GM19467 (cell line): ENCODE measurements at regions not wholly inside any gene's neighbourhood (a gene's known extent, or its start where the extent isn't known, plus 50 kb on each side); places are given as distances from the start of the nearest gene placed in this dataset.

Source experiments
- ATAC-seq: cut with Tn5 transposase; IDR thresholded peaks from one replicate; pipeline ENCODE4 v1.9.1; 2021; ENCODE audit warnings: mild to moderate bottlenecking, moderate library complexity; ENCODE audit not compliant: unreplicated experiment

DNA sequence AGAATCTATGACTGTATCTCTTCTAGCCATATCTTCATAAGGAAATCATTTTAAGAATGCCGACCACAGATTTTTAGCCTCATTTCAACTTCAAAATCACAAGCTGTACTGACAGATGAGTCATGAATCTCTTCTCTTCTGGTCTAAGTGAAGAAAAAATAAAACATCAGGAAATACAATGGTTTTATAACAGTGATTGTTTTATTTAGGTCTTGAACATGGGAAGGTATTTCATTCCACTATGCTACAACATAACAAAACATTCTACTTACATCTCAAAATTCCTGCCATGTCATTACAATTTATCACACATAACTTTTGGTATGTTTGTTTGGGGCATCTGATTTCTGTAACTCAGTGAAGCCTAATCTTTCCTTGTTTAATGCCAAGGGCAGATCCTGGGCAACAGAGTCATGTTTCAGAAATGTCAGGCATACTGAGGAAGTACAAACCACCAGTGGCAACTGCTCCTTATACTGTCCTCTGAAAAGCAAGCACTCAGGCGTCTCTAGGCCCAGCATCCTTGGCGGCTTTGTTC, 325.0 kb downstream of the PDHA2 start:
- ATAC-seq = no peak

DNA sequence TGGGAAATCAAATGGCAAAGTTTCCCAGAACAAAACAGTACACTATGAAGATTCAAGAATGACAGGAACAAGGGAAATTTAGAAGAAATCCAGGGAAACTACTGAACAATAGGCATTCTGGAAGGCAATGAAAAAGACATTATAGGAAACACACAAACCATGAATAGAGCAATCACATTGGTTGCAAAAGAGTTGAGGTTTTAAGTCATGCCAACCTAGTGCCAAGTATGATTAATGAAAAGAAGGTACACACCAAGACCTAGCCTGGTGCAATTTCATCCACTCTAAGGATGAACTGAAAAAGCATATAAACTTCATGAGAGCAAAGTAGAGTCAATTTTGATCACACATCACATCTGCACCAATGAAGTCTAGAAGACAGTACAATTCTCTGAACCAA, 326.9 kb downstream of the PDHA2 start:
- no peak for ATAC-seq

DNA sequence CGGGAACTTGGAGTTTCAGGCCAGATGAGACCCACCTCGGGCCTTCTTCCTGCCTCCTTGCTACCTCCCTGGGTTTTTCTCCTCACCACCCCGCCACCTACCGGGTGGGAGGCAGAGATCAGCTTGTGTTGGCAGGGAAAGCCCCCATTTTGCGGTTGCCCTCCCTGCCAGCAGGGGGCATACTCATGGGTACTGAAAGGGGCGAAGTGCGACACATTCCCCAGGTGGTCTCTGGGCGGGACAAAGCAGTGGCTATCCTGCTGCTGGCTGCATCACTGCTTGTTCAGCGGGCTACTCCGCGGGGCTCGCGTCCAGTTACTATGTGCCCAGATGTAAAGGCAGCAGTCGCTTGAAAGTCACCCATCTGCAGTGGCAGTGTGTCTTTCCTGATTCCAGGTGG, 330.3 kb downstream of the PDHA2 start:
- ATAC-seq = no peak

DNA sequence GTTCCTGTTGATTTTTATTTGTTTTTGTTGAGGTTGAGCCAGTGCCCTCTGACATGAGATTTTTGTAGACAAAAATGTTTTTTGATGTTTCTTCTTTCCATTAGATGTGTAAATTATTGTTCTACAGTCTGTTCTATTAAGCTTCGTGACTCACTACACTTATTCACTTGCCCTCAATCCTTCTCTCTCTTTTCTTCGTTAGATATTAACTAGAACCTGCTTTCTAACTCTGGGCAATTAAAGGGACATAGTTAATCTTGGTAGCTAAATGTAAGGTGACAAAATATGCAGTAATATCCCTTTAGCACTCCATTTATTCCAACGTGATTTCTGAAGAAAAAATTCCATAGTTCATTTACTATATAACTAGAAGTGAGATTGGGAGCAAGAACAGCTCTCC, 333.9 kb downstream of the PDHA2 start:
- no peak for ATAC-seq

DNA sequence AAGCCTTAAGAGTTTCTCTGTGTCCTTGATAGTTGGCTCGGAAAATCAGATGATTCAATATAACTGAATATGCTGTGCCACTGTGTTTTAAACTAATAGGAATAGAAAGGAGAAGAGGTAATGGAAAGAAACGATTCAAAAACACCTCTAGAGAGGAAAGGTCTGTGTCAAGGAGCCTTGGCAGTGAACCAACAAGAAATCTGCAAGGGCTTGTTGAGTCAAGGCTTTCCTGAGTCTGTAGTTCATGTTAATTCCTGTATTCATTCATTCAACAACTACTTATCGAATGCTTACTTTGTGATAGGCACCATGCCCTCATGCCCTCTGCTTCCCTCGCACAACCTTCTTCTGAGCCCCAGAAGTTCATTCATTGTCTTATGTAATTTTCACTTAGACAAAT, 336.0 kb downstream of the PDHA2 start:
- no peak for ATAC-seq

DNA sequence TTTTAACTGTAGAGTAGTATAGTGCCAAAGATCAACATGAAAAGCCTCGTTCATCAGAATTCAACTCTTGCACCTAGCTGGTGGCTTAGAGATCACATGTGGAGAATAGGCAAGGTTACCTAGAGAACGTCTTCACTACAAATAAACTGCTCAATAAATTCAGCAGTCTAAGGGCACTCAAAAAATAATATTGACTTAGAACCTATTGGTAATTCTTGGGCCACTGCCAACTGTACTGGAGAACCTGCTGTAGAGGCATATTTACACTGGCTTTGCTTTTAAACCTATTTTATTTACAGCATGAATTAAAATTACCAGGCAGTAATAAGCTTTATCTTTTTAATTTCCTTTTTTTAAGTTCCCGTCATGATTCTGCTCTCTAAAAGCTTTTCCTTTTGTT, 343.7 kb downstream of the PDHA2 start:
- ATAC-seq = no peak

DNA sequence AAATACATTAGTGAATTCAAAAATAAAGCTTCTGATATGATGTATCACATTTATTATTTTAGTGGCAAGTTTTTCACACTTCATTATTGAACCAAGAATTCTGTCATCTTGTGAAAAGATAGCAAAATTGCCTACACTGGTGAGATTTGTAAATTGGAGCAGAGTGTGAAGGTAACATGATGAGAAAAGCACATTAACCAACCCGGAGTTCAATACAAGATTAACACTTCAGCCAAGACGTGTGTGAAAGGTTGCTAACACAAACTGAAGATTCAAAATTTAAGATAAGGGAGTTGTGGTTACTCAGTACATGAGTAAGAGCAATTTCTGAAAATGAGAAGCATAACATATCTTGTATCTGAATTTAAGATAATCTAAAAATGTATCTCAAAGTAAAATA, 346.7 kb downstream of the PDHA2 start:
- no peak for ATAC-seq

DNA sequence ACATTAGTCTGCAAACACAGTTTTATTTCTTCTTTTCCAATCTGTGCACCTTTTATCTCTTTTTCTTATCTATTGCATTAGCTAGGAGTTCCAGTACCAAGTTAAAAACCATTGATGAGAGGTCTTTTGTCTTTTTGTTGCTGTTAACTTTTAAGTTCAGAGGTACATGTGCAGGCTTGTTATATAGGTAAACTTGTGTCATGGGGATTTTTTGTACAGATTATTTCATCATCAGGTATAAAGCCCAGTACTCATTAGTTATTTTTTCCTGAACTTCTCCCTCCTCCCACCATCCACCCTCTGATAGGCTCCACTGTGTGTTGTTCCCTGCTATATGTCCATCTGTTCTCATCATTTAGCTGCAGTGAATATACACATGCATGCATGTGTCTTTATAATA, 349.9 kb downstream of the PDHA2 start:
- ATAC-seq = no peak

DNA sequence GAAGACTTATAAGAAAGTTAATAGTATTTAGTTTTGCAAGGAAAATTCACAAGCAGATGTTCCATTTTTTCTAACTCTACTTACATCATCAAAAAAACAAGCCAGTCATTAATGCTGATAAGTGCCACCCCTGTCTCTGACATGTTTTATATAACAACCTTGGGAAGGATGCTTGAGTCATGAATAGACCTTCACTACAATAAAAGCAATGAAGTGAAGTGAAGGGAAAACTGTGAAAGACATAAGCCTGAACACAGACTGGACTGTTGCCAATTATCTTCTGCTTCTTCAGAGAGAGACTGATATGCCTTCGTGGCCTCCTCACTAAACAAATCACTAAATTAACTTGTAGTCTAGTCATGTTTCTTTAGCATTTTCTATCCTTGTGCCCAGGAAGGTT, 353.2 kb downstream of the PDHA2 start:
- ATAC-seq = no peak

DNA sequence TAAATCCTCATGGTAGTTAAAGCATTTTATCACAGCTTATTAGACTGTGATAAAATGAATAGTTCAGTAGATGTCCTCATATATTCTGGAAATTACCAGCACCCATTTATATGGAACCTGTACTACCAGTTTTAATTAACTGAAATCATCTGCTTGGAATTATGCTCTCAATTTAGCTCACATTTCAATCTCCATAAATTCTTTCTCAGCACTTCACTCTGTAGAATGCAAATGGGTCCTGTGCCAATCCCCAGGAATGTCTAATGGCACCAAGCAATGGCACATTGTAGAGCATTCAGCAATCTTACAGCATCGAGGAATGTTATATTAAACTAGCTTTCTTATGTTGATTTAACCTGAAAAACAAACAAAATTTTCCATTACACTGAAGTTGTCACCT, 355.1 kb downstream of the PDHA2 start:
- no peak for ATAC-seq

DNA sequence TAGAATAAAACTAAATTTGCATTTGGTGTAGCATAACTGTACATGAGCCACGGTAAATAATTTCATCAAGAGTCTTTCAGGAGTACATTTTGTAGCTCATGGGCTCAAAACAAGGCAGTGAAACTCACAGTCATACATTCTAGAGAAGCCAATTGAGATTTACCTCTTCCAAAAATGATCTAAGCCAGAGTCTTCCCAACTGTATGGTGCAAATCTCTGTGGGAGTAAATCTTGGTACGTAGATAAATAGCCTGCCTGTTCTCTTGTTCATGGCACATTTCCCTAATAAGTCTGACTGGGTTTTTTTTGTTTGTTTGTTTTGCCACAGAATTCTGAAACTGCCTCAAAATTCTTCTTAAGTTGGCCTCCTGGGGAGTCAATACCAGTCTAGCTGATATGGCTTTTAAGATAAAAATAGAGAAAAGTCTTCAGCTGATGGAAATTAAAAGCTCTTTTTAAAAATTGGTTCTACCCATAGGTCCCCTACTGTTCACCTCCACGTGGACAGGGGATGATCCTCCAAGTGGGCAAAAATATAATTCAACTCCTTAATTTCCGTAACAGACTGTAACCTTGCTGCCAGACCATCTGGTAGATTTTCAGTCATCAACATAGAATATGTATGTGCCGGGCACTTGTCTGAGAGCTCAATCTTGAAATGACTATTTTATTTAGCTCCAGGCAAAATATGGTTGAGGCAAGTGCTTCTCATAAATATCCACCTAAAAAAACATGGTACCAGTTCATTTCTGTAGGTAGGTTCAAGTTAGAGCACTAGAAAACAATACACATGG, 365.4 kb downstream of the PDHA2 start:
- ATAC-seq = no peak

DNA sequence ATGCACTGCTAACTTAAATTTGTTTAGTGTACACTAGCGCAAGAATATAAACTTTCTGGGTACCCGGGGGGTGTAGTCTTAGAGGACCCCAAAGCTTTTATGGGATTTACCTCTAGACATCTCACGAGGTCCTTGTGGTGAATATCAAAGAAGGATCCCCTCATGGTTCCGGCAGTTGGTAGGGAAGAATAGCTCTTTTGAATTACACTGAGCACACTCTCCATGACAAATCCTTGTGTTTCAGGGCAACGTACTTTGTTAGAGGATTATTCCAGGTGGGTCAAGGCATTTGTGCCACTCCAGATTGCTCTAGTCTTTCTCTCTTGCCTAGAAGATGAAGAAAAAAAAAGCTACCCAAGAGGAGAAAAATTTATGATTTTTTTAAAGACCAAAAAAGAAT, 387.6 kb downstream of the PDHA2 start:
- ATAC-seq = no peak

DNA sequence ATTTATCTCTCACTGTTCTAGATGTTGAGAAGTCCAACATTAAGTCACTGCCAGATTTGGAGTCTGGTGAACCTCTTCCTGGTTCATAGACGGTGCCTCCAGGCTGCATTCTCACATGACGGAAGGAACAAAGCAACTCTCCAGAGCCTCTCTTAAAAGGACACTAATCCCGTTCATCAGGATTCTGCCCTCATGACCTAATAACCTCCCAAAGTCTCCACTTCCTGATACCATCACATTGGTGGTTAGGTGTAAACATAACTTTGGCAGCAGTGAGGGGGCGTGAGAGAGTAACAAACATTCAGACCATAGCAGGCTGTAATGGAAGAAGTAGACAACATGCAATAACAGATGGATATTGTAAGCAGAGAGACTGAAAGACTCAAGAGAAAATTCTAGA, 388.6 kb downstream of the PDHA2 start:
- no peak for ATAC-seq

DNA sequence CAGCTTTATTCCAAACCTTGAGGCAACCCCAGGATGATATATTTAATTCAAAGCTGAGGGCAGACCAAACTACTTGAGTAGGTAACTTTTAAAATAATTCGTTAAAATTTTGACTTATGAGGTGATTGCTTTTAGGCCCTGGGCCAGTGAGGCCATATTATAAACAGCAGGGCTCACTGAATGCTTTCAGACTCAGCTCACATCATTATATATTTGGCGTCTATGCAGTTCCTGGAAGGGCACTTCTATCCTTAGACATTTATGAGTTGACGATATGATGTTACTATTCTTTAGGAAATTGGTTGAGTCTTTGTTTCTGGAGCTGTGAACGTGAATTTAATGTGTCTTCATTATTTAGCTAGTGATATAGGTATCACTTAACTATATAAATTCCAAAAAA, 400.1 kb downstream of the PDHA2 start:
- ATAC-seq = no peak

DNA sequence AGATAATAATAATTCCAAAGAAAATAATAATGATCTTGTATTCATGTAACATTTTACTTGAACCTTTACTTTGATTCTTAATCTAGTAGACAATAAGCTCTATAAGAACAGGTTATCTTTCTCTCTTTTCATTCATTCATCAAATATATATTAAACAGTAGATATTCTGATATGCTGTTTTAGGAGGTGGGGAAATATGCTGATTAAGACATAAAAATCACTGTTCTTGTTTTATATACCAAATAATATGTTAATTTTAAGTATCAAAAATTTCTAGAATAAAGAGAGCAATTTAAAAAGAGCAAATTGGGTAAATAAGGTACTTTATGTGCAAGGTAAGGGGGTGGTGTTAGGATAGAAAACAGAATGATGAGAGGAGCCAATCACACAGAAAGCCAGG, 401.9 kb downstream of the PDHA2 start:
- ATAC-seq = no peak

DNA sequence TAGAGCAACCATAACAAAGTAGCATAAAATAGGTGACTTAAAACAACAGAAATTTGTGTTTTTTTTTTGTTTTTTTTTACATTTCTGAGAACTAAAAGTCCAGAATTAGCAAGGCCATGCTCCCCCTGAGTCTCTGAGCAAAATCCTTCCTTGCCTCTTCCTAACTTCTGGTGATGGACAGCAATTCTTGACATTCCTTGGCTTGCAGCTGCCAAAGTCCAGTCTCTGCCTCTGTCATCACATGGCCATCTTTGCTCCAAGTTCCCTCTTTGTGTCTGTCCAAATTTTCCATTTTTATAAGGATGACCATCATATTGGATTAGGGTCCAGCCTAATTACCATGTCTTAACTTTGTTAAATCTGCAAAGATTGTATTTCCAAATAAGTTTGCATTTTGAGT, 407.2 kb downstream of the PDHA2 start:
- ATAC-seq = no peak

DNA sequence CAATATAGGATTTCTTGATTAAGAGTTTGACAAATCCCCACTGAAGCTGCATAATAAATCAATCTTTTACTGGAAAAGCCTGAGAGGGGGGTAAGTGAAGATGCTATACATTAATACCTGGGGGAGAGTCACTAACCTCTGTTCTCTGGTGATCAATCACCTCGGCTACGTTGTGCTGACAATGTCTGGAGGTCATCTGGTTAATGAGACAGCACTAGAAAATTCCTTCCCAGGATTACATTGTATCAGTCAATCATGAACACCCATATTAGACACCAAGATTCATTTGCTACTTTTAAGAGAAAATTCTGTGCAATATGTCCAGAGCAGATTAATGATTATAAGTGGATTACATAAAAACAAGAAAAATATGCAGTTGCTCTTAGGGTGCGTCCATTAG, 408.3 kb downstream of the PDHA2 start:
- ATAC-seq = no peak

DNA sequence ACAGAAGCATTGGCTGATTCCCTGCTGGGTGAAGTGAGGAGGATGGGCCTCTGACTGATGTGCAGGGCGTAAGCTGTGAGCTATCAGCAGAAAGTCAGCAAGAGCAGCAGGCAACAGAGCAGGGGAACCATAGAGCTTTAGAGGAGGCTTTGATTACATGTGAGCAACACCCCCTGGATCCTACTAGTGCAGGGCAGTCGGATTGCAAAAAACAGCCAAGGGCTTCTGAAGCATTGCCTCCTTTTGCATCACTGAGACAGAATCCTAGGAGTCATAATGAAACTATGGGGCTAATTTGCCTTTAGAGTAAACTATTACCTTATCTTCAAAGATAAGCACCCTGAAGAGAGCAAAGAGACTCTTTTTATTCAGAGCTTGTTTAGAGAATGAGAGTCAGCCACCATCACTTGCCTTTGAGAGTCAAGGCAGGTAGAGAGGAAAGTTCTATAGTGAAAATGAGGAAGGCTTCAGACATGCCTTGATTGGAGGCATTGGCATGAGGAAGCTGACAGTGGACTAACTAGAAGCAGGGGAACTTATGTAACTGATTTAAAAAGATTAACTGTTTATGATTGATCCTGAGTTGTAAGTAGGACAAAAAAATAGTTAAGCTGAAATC, 420.3 kb downstream of the PDHA2 start:
- no peak for ATAC-seq

DNA sequence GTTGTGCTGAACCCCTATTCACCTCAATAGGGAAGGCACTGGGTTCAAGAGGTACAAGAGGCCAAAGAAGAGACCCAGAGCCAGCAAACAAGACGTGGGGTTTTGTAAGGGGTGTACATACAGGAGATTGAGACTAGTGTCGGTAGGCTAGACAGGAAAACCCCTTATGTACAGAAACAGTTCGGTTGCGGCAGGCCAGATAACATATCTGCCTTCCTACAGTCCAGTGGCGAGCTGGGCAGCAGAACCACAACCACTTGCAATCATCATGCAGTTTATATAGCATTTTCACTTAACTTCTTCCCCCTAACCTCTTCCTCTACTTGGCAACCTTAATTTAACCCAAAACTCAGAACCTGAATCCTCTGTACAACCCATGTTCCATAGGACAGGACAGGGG, 422.2 kb downstream of the PDHA2 start:
- ATAC-seq = no peak

DNA sequence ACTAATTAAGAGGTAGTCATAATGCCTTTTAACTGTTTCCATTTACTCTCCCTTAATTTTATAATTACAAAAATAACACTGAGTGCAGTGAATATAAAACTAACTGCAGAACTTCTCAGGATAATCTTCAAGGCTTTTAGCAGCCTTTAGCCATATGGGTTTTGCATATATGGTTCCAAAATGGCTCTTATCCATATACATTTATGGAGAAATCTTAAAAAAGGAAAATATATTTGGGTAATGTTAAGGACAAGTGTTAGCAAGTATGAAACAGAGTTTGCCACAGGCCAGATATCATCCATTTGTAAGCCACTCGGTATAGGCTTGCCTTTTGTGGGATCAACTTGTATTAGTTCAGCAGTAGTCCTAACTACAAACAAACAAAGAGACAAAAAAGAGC, 423.4 kb downstream of the PDHA2 start:
- ATAC-seq = no peak

DNA sequence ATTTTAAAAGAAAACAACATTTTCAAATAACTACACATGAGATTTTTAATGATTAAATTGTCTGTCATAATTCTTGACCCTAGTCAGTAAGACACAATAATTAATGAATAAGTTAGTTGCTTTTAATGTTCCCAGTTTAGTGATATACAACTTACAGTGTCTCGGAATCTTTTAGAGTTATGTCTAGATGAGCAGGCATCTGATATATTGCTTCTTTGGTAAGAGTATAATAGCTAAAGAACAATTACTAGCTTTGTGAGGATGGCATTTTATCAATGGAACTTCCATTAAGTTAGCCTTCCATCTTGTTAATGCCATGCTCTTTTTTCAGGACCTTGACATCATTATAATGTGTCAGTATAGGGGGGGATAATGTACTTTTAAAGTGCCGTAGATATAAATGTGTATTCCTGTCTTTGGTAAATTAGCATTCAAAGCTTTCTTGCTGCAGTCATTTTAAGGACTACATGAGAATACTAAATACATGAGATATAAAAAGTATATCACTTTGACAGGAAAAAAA, 425.1 kb downstream of the PDHA2 start:
- no peak for ATAC-seq

DNA sequence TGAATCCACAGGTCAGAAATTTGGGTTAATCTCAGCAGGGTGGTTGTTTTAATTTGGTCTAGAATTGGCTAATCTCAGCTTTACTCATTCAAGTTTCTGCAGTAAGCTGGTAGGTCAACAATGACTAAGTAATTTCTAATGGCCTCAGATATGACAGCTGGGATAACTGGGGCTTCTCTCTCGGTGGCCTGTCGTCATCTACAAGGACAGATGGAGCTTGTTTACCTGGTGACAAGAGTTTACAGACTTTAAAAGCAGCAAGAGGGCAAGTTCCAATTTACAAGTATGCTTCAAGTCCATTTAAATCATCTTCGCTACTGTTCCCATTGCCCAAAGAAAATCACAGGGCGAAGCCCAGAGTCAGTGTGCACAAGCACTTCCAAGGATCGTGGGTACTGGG, 453.9 kb downstream of the PDHA2 start:
- no peak for ATAC-seq
